NCI-H1105 (cell line): ENCODE measurements at regions not wholly inside any gene's neighbourhood (a gene's known extent, or its start where the extent isn't known, plus 50 kb on each side); places are given as distances from the start of the nearest gene placed in this dataset.
A peak's percentile ranks its signal among the peaks of the same experiment; 100 is the strongest.

Experiments used
- DNase-seq: peaks from one replicate; lab custom pipeline; 2025; lab: John Stamatoyannopoulos, UW

GRCh38 chr7:131183611-131184119, 144.0 kb upstream of the MKLN1 start:
- no peak for DNase-seq

- DNase-seq: no peak
These were observed 140.9 kb upstream of the MKLN1 start for GRCh38 chr7:131186816-131187215.

DNA sequence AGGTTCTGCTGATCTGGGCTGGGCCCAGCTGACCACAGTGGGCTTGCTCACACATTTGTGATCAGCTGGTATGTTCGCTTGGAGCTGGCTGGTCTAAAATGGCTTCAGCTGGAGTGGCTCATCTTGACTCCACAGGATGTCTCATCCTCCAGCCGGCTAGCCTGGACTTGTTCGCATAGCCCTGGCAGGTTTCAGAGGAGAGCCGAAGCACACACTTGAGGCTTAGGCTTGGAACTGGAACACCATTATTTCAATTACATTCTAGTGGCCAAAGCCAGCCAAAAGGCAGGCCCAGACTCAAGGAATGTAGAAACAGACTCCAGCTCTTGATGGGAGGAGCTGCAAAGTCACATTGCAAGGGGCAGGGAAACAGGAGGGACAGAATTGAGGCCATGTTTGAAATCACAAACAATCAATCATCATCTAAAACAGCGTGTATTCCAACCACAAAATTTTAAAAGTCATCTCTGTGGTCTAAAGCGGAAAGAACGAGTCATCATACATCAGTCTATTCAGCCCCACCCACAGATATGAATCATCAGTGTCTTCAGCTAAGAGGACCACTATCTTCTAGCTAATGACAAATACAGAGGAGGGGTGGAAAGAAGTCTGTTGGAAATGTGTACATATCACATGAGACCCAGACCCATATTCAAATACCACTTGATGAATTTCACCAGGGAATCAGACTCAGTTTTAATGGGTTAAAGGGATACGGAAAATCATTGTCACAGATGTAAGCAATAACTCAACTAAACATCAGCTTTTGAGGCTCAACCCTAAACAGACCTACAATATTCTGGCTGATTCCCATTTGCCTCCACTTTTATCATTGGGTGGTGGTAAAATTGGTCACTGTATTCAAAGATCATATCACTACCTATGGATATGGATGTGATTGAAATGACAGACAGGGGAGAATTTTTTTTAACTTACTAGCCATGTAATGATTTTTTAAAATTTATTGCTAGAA, 139.0 kb upstream of the MKLN1 start:
- DNase-seq: no peak

- no peak for DNase-seq
These were observed 138.2 kb upstream of the MKLN1 start for GRCh38 chr7:131189488-131189887.

- DNase-seq: no peak
These were observed 137.5 kb upstream of the MKLN1 start for GRCh38 chr7:131190146-131190545.

- DNase-seq: no peak
These were observed 137.1 kb upstream of the MKLN1 start for GRCh38 chr7:131190581-131190980.

- peak; percentile 18 for DNase-seq
These were observed 133.4 kb upstream of the MKLN1 start for GRCh38 chr7:131194070-131194865.

GRCh38 chr7:131196803-131197202, 130.9 kb upstream of the MKLN1 start:
- DNase-seq: no peak

DNA sequence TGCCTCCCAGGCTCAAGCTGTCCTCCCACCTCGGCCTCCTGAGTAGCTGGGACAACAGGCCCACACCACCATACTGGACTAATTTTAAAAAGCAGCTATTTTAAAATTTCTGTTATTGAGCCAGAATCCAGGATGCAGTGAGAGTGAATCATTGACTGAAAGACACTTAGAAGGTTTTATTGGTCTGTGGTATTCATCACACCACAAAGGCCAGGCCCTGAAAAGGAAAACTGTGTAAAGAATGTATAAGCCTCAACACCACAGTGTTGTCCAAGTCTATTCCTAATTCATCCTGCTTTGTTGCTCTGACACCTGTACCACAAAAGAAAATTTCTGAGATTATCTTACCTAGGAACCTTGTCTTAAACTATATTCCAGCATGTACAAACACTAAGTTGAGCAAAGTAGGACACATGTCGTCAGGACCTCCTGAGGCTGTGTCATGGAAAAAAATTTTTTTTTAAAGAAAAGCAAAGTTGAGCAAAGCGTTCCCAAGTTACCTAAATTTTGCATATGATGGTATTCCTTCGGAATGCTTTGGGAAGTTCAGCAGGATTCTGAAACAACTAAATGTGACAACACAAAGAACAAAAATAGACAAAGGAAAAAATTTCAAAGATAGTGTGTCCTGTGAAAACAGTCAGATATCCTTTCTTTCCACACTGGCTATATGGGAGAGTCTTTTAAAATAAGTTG, 129.6 kb upstream of the MKLN1 start:
- DNase-seq: no peak

DNA sequence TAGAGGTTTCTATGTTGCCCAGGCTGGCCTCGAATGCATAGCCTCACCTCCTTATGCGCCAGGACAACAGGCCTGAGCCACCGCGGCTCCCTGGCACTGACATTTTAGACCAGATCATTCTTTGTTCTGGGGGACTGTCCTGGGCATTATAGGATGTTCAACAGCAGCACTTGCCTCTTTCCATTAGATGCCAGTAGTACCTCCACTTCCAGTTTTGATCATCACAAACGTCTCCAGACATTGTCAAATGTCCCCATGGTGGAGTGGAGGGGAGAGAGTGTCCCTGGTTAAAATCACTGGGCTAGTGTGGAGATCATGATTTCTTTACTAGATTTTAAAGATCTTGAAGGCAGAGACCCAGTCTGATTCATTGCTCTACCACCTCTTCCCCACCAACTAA, 125.2 kb upstream of the MKLN1 start:
- no peak for DNase-seq

- DNase-seq: no peak
These were observed 124.2 kb upstream of the MKLN1 start for GRCh38 chr7:131203291-131203976.

DNA sequence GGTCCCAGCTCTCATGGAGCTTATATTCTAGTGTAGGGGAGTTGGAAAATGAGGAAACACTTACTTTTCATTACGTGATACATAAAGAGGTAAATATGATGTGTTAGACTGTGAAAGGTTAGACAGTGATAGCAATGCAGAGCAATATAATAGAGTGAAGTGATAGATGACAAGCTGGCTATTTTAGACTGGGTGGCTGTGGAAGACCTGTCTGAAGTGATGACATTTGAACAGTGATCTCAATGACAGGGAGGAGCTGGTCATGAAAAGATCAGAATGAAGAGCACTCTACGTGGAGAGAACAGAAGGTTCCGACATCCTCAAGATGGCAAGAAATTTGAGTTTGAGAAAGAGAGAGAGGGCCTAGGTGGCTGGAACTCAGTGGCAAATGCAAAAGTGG, 118.9 kb upstream of the MKLN1 start:
- DNase-seq: no peak

DNA sequence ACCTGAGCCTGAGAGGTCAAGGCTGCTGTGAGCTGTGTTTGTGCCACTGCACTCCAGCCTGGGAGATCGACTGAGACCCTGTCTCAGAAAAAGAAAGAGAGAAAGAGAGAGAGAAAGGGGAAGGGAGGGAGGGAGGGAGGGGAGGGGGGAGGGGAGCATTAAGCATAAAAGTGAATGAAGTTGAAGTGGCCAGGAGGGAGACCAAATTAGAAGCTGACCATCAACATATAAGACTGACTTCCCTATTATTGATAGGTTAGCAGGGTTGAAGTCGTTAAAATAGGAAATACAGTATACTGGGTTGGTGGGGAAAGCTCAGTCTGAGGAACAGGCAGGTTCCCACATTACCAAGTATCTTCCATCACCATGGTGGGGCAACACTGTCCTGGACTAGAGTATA, 117.1 kb upstream of the MKLN1 start:
- DNase-seq: no peak

- no peak for DNase-seq
These were observed 116.2 kb upstream of the MKLN1 start for GRCh38 chr7:131211500-131211899.

- DNase-seq: no peak
These were observed 115.6 kb upstream of the MKLN1 start for GRCh38 chr7:131212114-131212513.

DNA sequence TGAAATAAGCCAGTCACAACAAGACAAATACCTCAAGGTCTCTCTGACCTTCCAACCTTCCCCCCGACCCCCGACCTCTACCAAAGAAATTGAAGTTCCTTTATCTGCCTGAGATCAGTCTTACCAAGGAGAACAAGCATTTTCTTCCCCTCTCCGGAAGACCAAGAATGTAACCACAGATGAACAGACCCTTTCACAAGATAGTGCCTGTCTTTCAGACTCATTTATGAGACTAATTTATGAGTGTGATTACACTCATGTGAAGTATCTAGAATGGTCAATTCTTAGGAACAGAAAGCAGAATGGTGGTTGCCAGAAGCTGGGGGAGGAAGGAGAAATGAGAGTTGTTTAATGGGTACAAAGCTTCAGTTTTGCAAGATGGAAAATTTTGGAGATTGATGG, 108.9 kb upstream of the MKLN1 start:
- DNase-seq: no peak

- DNase-seq: no peak
These were observed 108.2 kb upstream of the MKLN1 start for GRCh38 chr7:131219312-131220041.

GRCh38 chr7:131221061-131221460, 106.6 kb upstream of the MKLN1 start:
- no peak for DNase-seq

GRCh38 chr7:131222171-131222570, 105.5 kb upstream of the MKLN1 start:
- DNase-seq: no peak

- no peak for DNase-seq
These were observed 104.5 kb upstream of the MKLN1 start for GRCh38 chr7:131223151-131223550.

DNA sequence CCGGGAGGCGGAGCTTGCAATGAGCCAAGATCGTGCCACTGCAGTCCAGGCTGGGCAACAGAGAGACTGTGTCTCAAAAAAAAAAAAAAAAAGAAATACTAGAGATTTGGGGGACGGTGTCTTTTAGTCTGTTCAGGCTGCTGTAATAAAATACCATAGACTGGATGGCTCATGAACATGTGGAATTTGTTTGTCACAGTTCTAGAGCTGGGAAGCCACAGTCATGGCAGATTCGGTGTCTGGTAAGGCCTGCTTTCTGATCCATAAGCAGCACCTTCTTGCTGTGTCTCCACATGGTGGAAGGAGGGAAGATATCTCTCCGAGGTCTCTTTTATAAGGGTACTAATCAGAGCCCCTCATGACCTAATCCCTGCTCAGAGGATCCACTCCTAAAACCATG, 102.7 kb upstream of the MKLN1 start:
- DNase-seq: no peak
